ENCODE measurements at regions not wholly inside any gene's neighbourhood (a gene's known extent, or its start where the extent isn't known, plus 50 kb on each side); places are given as distances from the start of the nearest gene placed in this dataset.

GRCh38 chr5:153891394-153891793, 147.3 kb downstream of the FAM114A2 start:
- TF ChIP-seq STAT6 (CRISPR knock-in tag; IDR thresholded peaks at IDR 0.05; ENCODE audit: borderline replicate concordance) = no peak
- TF ChIP-seq, protein P1, sequence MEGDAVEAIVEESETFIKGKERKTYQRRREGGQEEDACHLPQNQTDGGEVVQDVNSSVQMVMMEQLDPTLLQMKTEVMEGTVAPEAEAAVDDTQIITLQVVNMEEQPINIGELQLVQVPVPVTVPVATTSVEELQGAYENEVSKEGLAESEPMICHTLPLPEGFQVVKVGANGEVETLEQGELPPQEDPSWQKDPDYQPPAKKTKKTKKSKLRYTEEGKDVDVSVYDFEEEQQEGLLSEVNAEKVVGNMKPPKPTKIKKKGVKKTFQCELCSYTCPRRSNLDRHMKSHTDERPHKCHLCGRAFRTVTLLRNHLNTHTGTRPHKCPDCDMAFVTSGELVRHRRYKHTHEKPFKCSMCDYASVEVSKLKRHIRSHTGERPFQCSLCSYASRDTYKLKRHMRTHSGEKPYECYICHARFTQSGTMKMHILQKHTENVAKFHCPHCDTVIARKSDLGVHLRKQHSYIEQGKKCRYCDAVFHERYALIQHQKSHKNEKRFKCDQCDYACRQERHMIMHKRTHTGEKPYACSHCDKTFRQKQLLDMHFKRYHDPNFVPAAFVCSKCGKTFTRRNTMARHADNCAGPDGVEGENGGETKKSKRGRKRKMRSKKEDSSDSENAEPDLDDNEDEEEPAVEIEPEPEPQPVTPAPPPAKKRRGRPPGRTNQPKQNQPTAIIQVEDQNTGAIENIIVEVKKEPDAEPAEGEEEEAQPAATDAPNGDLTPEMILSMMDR (CRISPR knock-in tag; IDR thresholded peaks at IDR 0.05) = no peak
